ENCODE measurements at regions not wholly inside any gene's neighbourhood (a gene's known extent, or its start where the extent isn't known, plus 50 kb on each side); places are given as distances from the start of the nearest gene placed in this dataset.

DNA sequence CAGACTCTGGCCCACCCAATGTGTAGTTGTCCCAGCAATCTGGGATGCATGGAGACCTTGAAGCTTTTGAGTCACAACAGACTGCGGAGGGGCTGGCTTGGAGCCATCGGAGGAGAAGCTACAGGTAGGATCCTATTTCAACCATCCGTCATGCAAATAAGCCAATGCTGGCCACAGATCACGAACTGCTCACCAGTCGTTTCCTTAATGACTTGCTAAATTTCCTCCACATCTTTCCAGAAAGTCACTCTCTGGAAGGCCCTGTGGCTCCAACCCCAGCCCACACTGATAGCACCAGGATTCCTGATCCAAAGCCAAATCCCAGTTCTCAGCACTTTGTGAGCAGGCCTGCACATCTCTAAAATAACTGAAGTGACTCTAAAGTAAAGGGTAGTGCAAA, 321.3 kb downstream of the RAB28 start:
- TF ChIP-seq CTCF (IDR thresholded peaks at IDR 0.05) = no peak
- TF ChIP-seq POLR2A (IDR thresholded peaks at IDR 0.05) = no peak
